ENCODE measurements at regions not wholly inside any gene's neighbourhood (a gene's known extent, or its start where the extent isn't known, plus 50 kb on each side); places are given as distances from the start of the nearest gene placed in this dataset.

DNA sequence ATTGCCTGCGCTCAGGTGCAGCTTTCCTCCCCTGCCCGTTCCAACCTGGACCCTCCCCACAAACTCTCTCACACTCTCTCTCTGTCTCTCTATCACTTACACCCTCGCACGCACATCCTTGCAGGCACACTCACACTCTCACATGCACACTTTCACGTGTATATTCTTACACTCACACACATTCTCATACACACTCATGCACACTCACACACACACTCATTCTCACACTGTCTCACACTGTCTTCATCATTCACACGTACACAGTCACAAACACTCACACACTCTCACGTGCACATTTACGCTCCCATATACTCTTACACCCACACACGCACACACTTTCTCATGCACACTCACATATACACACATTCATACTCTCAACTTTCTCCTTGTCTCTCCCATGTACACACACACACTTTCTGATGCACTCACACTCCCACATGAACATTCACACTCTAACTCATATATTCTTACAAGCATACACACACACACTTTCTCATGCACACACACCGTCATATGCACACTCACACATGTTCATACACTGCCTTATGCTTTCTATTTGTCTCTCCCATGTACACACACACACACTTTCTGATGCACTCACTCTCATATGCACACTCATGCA, 229.3 kb downstream of the SNX18 start:
- peaks cover 0 to 2% (median 0%) of the 10 kb centered on the region in 8 donors for H3K9me3 Mint-ChIP-seq
- intact Hi-C loops (cut with micrococcal nuclease) = loop anchor here (10.0 kb wide), 1 partner anchor 98 kb away; no protein-coding TSS in a partner anchor
- no peaks in the 10 kb centered on the region for H3K27me3 Mint-ChIP-seq
- H3K4me3 ChIP-seq (ENCODE audit: low read length in 2 of 2) = no peak overlapping the region
- H3K27ac Mint-ChIP-seq = no peak overlapping the region
- no peaks in the 10 kb centered on the region for H3K9me3 ChIP-seq (ENCODE audit: control insufficient read depth in 1 of 2, low read length in 2 of 2)
- no peaks in the 10 kb centered on the region for H3K27me3 ChIP-seq (ENCODE audit: insufficient read depth, low read length)
- H3K27ac ChIP-seq (ENCODE audit: low read depth, low read length) = no peak overlapping the region
- no peaks in the 10 kb centered on the region for H3K36me3 ChIP-seq (ENCODE audit: insufficient read depth, low read length)
- POLR2A ChIA-PET (ENCODE audit: partially characterized antibody) = interaction anchor here (1.0 to 4.9 kb wide), 3 partner anchors 10 to 136 kb away, joined by 3 to 42 read pairs (median 4); no protein-coding TSS in a partner anchor
- H3K36me3 Mint-ChIP-seq = no peaks in the 10 kb centered on the region
- DNase-seq = no peak
- no peak overlapping the region for H3K4me3 Mint-ChIP-seq
- H3K4me1 ChIP-seq (ENCODE audit: insufficient read depth, low read length) = peaks cover 45% of the 10 kb centered on the region
- H3K4me1 Mint-ChIP-seq = peaks cover 21 to 42% (median 25%) of the 10 kb centered on the region in 4 donors
- CTCF ChIA-PET (ENCODE audit: partially characterized antibody) = no interaction called here

DNA sequence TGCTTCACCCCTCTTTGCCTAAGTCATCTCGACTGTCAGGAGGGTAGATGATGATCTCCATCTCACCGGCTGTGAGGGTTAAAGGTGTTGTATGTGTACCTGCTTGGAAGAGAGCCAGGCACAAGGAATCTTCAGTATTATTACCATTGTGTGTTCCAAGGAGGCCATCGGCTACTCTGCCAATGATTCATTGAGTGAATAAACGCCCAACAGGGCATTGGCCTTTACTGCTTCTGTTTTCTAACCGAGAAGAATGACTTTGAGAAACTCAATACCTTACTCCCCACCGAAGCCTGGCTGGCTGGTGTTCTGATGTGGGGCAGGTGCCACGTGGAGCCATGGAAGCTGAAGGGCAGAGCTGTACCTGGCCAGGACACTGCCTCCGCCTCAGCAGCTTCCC, 228.8 kb downstream of the SNX18 start:
- intact Hi-C loops (cut with micrococcal nuclease) = loop anchor here (10.0 kb wide), 1 partner anchor 98 kb away; no protein-coding TSS in a partner anchor
- Histone ChIP-seq H3K4me3 (ENCODE audit: low read length in 2 of 2) (no peak overlapping the region), H3K9me3 (ENCODE audit: control insufficient read depth in 1 of 2, low read length in 2 of 2) (no peaks in the 10 kb centered on the region), H3K4me1 (ENCODE audit: insufficient read depth, low read length) (peaks cover 49% of the 10 kb centered on the region), H3K27me3 (ENCODE audit: insufficient read depth, low read length) (no peaks in the 10 kb centered on the region), H3K36me3 (ENCODE audit: insufficient read depth, low read length) (no peaks in the 10 kb centered on the region), H3K27ac (ENCODE audit: low read depth, low read length) (no peak overlapping the region)
- DNase-seq = no peak
- no peaks in the 10 kb centered on the region for H3K27me3 Mint-ChIP-seq
- H3K4me1 Mint-ChIP-seq = peaks cover 21 to 40% (median 25%) of the 10 kb centered on the region in 4 donors
- no peak overlapping the region for H3K4me3 Mint-ChIP-seq
- H3K27ac Mint-ChIP-seq = no peak overlapping the region
- CTCF ChIA-PET (ENCODE audit: partially characterized antibody) = interaction anchor here (3.5 to 3.6 kb wide), 2 partner anchors 98 to 229 kb away, joined by 30 read pairs; partner anchors contain the start of gene SNX18
- POLR2A ChIA-PET (ENCODE audit: partially characterized antibody) = interaction anchor here (1.0 to 4.9 kb wide), 3 partner anchors 11 to 136 kb away, joined by 3 to 42 read pairs (median 4); no protein-coding TSS in a partner anchor
- peaks cover 0 to 2% (median 0%) of the 10 kb centered on the region in 8 donors for H3K9me3 Mint-ChIP-seq
- H3K36me3 Mint-ChIP-seq = no peaks in the 10 kb centered on the region

DNA sequence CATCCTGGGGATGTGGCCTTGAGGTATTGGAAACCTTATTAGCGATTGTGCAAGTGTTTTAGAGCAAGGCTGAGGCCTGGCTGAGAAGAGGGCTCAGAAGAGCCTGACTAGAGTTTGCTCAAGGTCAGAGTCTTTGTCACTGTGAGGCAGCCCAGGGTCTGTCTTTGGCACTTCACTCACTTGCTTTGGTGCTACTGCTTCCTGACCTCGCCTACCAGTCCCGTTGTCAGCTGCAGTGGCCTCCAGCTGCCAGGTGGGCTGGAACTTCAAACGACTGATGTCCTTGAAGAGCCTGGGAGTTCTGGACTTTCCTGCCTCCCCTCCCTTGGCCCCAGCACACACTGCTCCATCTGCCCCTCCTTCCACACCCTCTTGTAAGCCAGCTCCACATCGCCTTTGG, 228.0 kb downstream of the SNX18 start:
- Mint-ChIP-seq H3K9me3 (peaks cover 0 to 2% (median 0%) of the 10 kb centered on the region in 8 donors), H3K36me3 (no peaks in the 10 kb centered on the region), H3K27ac (no peak overlapping the region), H3K4me1 (peaks cover 23 to 37% (median 28%) of the 10 kb centered on the region in 4 donors), H3K27me3 (no peaks in the 10 kb centered on the region), H3K4me3 (peak overlapping the region in 1 of 8 donors; percentile 4)
- intact Hi-C loops (cut with micrococcal nuclease) = loop anchor here (2.0 to 10.0 kb wide), 4 partner anchors 99 to 435 kb away; partner anchors contain the start of genes ARL15 and SNX18
- no peaks in the 10 kb centered on the region for H3K36me3 ChIP-seq (ENCODE audit: insufficient read depth, low read length)
- H3K4me1 ChIP-seq (ENCODE audit: insufficient read depth, low read length) = peaks cover 49% of the 10 kb centered on the region
- no peak overlapping the region for H3K4me3 ChIP-seq (ENCODE audit: low read length in 2 of 2)
- DNase-seq = no peak
- H3K27ac ChIP-seq (ENCODE audit: low read depth, low read length) = no peak overlapping the region
- H3K27me3 ChIP-seq (ENCODE audit: insufficient read depth, low read length) = no peaks in the 10 kb centered on the region
- ChIA-PET CTCF (ENCODE audit: partially characterized antibody) (interaction anchor here (1.0 to 3.6 kb wide), 6 partner anchors 7 to 228 kb away, joined by 3 to 30 read pairs (median 6); partner anchors contain the start of gene SNX18), POLR2A (ENCODE audit: partially characterized antibody) (interaction anchor here (1.2 to 4.9 kb wide), 6 partner anchors 11 to 227 kb away, joined by 3 to 45 read pairs (median 22); partner anchors contain the start of gene SNX18)
- H3K9me3 ChIP-seq (ENCODE audit: control insufficient read depth in 1 of 2, low read length in 2 of 2) = no peaks in the 10 kb centered on the region

DNA sequence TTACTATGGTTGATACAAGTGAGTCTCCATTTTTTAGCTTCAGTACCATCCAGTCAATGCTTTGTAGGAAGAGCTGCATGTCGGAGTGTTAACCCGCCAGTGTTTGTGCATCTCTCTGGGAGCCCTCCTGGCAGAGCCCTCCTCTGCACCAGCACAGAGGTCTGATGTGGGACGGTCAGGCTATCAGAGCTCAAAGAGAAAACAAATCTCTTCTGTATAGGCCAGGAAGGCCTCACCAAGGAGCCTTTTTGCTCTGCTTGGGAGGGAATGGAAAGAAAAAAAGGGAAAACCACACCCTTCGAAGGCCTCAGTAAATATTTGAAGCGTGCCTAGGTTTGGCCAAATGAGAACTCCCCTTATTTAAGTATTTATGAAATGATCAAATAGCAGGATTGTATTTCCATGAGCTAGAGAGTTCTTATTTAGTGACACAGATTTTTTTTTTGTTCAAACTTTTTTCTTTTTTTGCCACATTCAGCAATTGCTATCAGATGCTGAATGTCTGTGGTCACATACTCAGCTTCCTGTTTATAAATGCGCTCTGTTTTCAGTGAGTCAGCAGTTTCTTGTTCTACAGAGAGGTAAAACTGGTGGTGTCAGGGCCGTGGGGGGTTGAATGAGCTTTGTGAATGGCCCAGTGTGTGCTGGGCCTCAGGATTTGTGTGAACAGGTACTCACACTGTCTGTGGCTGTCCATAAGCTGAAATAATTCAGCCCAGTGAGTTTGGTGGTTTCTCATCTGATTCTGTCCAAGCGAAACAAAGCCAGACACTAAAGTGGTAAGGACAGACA, 226.6 kb downstream of the SNX18 start:
- DNase-seq = peak; percentile 69 to 78 (median 75)
- Histone ChIP-seq H3K4me3 (ENCODE audit: low read length in 2 of 2) (no peak overlapping the region), H3K27ac (ENCODE audit: low read depth, low read length) (peak overlapping the region; percentile 20), H3K9me3 (ENCODE audit: control insufficient read depth in 1 of 2, low read length in 2 of 2) (no peaks in the 10 kb centered on the region), H3K27me3 (ENCODE audit: insufficient read depth, low read length) (no peaks in the 10 kb centered on the region), H3K4me1 (ENCODE audit: insufficient read depth, low read length) (peaks cover 49% of the 10 kb centered on the region), H3K36me3 (ENCODE audit: insufficient read depth, low read length) (no peaks in the 10 kb centered on the region)
- intact Hi-C loops (cut with micrococcal nuclease) = loop anchor here (1.0 to 10.0 kb wide), 6 partner anchors 47 to 433 kb away; partner anchors contain the start of genes ARL15 and SNX18
- Mint-ChIP-seq H3K9me3 (peaks cover 0 to 2% (median 0%) of the 10 kb centered on the region in 8 donors), H3K4me1 (peaks cover 25 to 42% (median 33%) of the 10 kb centered on the region in 4 donors), H3K4me3 (peak overlapping the region; percentile 24 to 84 (median 60)), H3K36me3 (peaks cover 0 to 3% of the 10 kb centered on the region in 2 donors), H3K27me3 (no peaks in the 10 kb centered on the region), H3K27ac (peak overlapping the region; percentile 82 to 93 (median 84))
- CTCF ChIA-PET (ENCODE audit: partially characterized antibody) = interaction anchor here (0.7 to 3.6 kb wide), 13 partner anchors 12 to 227 kb away, joined by 3 to 30 read pairs (median 5); partner anchors contain the start of gene SNX18
- POLR2A ChIA-PET (ENCODE audit: partially characterized antibody) = interaction anchor here (0.7 to 4.9 kb wide), 27 partner anchors 9 to 352 kb away, joined by 3 to 45 read pairs (median 5); partner anchors contain the start of gene SNX18

DNA sequence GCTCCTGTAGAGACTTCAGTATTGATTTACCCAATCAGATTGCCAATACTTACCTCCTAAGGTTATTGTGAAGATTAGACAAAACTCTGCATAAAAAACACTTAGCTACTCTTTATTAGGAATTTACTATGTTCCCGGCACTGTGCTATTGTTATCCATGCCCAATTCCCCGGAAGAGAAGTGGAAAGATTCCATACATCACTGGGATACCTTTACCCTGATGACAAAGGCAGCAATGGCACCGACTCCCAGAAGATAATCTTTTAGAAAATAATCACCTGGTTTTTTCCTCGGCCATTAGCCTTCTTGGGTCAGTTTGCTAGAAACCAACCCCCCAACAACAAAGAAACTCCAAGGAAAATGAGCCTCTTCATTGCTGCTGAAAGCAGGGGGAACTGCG, 226.0 kb downstream of the SNX18 start:
- H3K27me3 Mint-ChIP-seq = no peaks in the 10 kb centered on the region
- no peak for DNase-seq
- Histone ChIP-seq H3K4me3 (ENCODE audit: low read length in 2 of 2) (no peak overlapping the region), H3K4me1 (ENCODE audit: insufficient read depth, low read length) (peaks cover 49% of the 10 kb centered on the region), H3K9me3 (ENCODE audit: control insufficient read depth in 1 of 2, low read length in 2 of 2) (no peaks in the 10 kb centered on the region), H3K27ac (ENCODE audit: low read depth, low read length) (peak overlapping the region; percentile 20), H3K36me3 (ENCODE audit: insufficient read depth, low read length) (no peaks in the 10 kb centered on the region), H3K27me3 (ENCODE audit: insufficient read depth, low read length) (no peaks in the 10 kb centered on the region)
- H3K9me3 Mint-ChIP-seq = peaks cover 0 to 2% (median 0%) of the 10 kb centered on the region in 8 donors
- intact Hi-C loops (cut with micrococcal nuclease) = loop anchor here (5.0 to 10.0 kb wide), 2 partner anchors 46 to 101 kb away; no protein-coding TSS in a partner anchor
- ChIA-PET POLR2A (ENCODE audit: partially characterized antibody) (interaction anchor here (0.8 to 4.9 kb wide), 20 partner anchors 10 to 225 kb away, joined by 3 to 45 read pairs (median 8); partner anchors contain the start of gene SNX18), CTCF (ENCODE audit: partially characterized antibody) (interaction anchor here (1.1 to 3.6 kb wide), 9 partner anchors 11 to 226 kb away, joined by 3 to 30 read pairs (median 6); partner anchors contain the start of gene SNX18)
- H3K27ac Mint-ChIP-seq = peak overlapping the region in 6 of 7 donors; percentile 3 to 93 (median 75)
- peaks cover 27 to 44% (median 33%) of the 10 kb centered on the region in 4 donors for H3K4me1 Mint-ChIP-seq
- peaks cover 0 to 3% of the 10 kb centered on the region in 2 donors for H3K36me3 Mint-ChIP-seq
- H3K4me3 Mint-ChIP-seq = peak overlapping the region in 5 of 8 donors; percentile 6 to 84 (median 74)

DNA sequence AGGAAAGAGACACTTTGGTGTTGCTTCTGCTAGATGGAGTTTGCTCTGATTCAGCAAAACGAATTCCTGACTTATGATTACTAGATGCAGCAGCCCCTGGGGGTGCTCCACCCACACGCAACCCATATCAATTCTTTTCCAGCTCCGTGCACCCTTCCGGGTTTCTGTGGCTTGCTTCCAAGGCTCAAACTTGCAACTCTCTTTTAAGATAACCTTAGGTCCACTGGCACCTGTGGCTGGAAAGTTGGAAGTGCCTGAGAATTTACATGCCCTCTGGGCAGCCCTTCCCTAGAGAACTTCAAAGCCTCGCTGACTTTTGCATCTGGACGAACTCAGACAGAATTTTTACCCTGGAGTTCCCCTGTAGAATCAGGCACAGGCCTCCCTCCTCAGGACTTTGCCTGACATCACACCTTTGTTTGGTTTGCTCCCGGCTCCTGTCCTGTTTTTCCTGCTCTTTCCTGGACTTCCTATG, 224.9 kb downstream of the SNX18 start:
- Histone ChIP-seq H3K4me3 (ENCODE audit: low read length in 2 of 2) (no peak overlapping the region), H3K9me3 (ENCODE audit: control insufficient read depth in 1 of 2, low read length in 2 of 2) (no peaks in the 10 kb centered on the region), H3K36me3 (ENCODE audit: insufficient read depth, low read length) (no peaks in the 10 kb centered on the region), H3K27me3 (ENCODE audit: insufficient read depth, low read length) (no peaks in the 10 kb centered on the region), H3K4me1 (ENCODE audit: insufficient read depth, low read length) (peaks cover 55% of the 10 kb centered on the region), H3K27ac (ENCODE audit: low read depth, low read length) (no peak overlapping the region)
- H3K27me3 Mint-ChIP-seq = no peaks in the 10 kb centered on the region
- H3K9me3 Mint-ChIP-seq = peaks cover 0 to 2% (median 0%) of the 10 kb centered on the region in 8 donors
- H3K4me3 Mint-ChIP-seq = peak overlapping the region in 1 of 8 donors; percentile 4
- ChIA-PET POLR2A (ENCODE audit: partially characterized antibody) (interaction anchor here (1.8 to 4.9 kb wide), 3 partner anchors 15 to 224 kb away, joined by 4 to 45 read pairs (median 42); partner anchors contain the start of gene SNX18), CTCF (ENCODE audit: partially characterized antibody) (interaction anchor here (0.6 to 1.2 kb wide), 3 partner anchors 9 to 58 kb away, joined by 3 to 4 read pairs (median 3); no protein-coding TSS in a partner anchor)
- H3K36me3 Mint-ChIP-seq = peaks cover 0 to 3% of the 10 kb centered on the region in 2 donors
- no peak for DNase-seq
- intact Hi-C loops (cut with micrococcal nuclease) = loop anchor here (5.0 to 10.0 kb wide), 2 partner anchors 45 to 102 kb away; no protein-coding TSS in a partner anchor
- H3K27ac Mint-ChIP-seq = no peak overlapping the region
- peaks cover 31 to 47% (median 35%) of the 10 kb centered on the region in 4 donors for H3K4me1 Mint-ChIP-seq
